GM18873 (cell line): ENCODE measurements at regions not wholly inside any gene's neighbourhood (a gene's known extent, or its start where the extent isn't known, plus 50 kb on each side); places are given as distances from the start of the nearest gene placed in this dataset.

ENCODE experiments used
- ATAC-seq: cut with Tn5 transposase; IDR thresholded peaks from one replicate; pipeline ENCODE4 v1.9.1; 2021; ENCODE audit warnings: mild to moderate bottlenecking, moderate library complexity, moderate number of reproducible peaks; ENCODE audit not compliant: unreplicated experiment, low FRiP score

- ATAC-seq = no peak
Measured at GRCh38 chr1:222247811-222248310, 300.0 kb downstream of the HHIPL2 start.

DNA sequence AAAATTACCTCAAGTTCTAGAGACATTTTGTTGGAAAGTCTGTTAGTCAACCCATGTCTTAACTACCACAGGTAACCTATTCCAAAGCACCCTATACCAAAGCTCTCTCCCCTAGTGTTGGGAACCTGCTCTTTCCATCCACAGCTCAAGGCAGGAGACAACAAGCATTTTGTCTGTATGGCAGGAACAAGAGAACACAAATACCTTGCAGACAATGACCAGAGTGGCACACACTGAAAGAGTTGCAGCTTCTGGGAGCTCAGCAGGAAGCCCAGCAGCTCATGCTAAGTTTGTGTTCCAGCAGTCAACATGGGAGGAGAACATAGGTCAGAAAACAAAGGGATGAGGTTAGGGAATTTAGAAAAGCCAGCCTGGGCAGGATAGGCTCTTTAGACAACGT is 300.8 kb downstream of the HHIPL2 start:
- ATAC-seq = no peak

- no peak for ATAC-seq
Measured at GRCh38 chr1:222243902-222244301, 304.0 kb downstream of the HHIPL2 start.

- no peak for ATAC-seq
Measured at GRCh38 chr1:222242492-222242891, 305.4 kb downstream of the HHIPL2 start.

- ATAC-seq = no peak
Measured at GRCh38 chr1:222241410-222241809, 306.5 kb downstream of the HHIPL2 start.

GRCh38 chr1:222240536-222241181 is 307.2 kb downstream of the HHIPL2 start:
- no peak for ATAC-seq

DNA sequence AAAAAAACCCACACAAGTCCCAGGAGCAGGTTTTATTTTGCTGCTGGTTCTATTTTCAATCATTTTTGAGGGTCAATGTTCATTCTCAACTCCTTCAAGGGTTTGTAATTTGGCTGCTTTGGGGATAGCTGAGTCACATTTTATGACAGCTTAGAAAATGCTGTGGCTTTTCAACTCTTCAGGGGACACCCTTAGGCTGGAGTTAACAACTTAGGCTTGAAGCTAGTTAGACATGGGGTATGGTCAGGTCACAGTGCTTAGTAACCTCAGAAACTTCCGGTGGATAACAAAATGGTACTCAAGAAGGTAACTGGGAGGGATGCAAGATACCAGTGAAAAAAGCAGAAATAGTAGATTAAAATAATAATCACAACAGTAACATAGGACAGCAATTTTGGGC is 308.8 kb downstream of the HHIPL2 start:
- ATAC-seq = no peak

DNA sequence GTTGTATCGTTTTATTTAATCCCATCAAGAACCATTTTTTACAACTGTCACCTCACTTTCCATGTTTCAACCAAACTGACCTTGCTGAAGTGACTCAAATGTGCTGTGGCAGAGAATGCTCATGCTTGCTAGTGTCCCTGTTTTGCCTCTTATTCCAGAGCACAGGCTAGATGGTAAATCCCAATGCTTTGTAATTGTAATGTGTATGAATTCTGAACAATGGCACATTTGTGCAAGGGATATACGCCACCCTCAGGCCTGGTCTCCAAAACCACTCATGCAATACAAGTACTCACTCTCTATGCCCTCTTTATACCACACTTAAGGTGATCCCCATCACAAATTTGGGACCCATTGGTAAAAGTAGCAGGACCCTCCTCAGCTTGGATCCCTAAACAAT is 313.6 kb downstream of the HHIPL2 start:
- ATAC-seq = no peak

DNA sequence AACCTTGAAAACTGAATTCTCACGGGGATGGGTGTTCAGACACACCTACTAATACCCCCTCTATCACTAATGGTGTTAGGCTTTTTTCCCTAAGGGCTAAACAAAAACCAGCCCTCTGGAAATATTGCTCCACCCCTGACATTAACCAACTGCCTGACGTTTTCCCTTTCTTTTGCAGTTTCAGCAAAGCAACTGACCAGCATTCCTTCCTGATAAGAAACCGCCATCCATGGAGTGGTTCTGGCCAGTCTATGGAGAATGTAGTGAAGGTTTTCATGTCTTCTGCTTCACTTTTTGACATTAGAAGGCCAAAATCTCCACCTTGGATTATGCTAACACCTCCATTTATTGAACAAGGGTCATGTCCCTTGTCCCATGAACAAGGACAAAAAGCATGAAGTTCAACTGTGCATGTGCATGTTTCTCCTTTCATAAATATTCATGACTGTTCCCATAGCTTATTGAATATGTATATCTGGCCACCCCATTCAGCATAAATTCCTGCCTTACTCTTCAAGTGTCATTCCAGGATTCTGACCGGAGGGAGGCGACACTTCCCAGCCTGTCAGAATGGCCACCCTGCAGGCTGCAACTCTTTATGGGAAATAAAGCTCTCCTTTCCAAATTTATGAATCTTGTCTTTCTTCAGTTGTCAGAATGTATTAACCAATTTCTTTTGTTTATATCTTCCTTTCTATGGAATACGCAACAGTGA is 314.3 kb downstream of the HHIPL2 start:
- ATAC-seq = no peak

- no peak for ATAC-seq
Measured at GRCh38 chr1:222232842-222233241, 315.1 kb downstream of the HHIPL2 start.

GRCh38 chr1:222229672-222230312 is 318.1 kb downstream of the HHIPL2 start:
- ATAC-seq = no peak

DNA sequence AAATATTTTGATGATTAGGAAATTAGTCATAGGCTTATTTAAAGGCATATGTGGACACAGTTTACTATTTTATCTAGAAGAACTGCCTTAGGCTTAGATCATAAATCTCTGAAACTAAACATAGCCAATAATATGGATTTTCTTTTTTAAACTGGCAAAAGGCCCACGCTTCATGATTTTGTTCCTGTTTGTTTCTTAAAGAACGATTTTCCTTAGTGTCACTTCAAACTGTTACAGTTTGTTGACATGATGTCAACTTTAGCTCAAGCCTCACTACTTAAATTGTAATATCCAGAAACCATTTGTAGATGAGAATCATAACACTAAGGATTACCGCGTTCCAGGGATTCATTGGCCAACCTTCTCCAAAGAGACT is 322.6 kb downstream of the HHIPL2 start:
- ATAC-seq = no peak

GRCh38 chr1:222224636-222225315 is 323.1 kb downstream of the HHIPL2 start:
- no peak for ATAC-seq

DNA sequence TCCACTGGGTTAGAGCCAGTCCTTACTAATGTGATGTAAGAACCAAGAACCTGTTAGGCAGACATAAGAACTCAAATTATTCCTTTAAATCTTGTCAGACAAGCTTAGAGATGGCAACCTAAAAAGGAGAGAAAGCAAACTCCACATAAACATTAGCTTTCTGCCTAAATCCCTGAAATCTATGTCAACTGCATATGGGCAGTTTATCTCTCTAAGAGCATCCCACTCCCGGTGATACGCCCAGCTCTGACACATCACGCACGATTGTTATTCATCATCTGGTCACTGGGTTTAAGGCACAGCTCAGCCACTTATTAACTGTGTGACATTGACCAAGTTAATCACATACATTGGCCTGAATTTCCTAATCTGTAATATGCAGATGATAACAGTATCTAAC is 323.7 kb downstream of the HHIPL2 start:
- no peak for ATAC-seq

GRCh38 chr1:222223010-222223409 is 324.9 kb downstream of the HHIPL2 start:
- no peak for ATAC-seq

DNA sequence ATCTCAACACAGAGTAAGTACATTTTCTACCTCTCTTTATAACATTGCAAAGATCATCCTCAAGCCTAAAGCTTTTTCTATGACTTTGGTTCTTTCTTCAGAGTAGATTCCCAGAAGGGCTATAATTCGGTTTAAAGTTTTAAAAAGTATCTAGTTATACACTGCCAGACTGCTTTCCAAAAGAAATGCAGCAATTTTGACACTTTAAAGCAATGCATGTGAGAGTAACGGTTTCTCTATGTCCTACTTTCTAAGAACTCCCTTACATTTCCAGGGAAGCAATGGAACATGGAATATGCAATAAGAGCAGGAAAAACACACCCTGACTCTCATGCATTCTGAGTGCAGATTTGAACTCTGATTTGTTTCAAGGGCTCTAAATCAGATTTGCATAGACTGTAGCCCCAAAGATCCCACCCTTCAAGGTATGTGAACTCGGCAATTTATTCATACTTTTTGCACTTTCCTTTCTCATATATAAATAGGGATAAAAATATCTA is 331.6 kb downstream of the HHIPL2 start:
- no peak for ATAC-seq

DNA sequence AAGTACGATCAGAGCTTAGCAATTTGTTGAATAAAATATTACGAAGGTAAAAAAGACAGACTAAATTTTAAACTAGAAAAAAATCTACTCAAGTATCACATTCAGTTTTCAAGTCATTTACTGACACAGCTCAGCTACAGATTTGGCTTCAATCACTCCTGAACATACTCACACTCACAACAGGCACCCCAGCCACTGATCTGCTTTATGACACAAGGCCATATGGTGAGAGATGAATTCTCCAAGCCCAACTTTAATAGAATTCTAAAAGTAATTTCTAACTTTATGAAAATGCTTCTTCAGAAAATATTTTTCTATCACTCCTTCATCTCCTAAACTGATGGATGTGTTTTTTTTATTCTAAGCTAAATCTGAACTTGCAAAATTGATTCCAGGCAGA is 337.1 kb downstream of the HHIPL2 start:
- ATAC-seq = no peak

DNA sequence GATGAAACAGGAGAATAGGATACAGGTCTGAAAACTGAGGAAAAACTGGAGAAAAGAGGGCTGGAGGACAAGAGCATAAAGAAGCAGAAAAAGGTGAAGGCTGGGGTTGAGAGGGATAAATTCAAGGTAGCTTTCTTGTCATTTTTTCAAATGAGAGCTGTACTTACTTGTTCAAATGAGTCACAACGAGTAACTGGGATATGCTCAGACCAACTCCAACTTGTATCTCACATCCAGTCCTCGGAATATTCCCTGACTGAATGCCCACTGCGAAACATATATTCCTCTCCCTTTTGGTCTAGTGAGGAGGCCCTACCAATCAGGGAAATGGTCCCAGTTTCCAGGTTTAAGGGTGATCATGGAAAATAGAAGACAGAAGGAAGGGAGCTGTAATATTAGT is 343.4 kb downstream of the HHIPL2 start:
- no peak for ATAC-seq

DNA sequence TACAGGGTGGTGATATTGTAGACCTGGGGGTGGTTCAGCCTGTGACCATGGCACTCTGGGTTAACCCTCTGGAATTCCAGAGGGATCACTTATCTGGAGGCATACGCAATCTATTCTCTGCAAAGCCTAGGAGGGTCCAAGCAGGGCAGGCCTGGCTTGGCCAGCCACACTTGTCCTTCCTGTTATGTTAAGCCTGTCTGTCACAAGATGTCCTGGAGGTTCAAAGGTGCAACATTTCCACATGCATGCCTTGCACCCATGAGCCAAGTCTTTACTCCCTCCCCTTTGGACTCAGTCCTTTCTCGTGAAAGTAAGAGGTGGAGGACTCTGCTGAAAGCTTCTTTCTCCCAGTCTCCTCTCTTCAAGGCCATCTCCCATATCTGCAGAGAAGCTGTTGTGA is 345.1 kb downstream of the HHIPL2 start:
- no peak for ATAC-seq

DNA sequence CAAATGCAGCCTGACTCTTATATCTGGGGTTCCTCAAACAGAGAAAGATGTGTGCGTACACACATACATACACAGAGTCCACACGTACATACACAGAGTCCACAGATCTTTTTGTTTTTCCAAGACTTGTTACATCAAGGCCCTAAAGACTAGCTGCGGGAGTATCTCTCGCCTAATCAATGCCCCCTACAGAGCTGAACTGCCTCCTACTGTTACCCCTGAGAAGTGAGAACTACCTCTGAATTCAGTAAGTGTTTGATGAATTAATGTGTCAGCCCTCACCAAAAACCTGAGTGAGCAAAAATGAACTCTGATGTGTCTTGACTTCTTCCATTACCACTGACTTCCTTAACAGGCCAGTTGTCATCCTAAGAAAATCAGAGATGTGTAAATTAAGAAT is 351.2 kb downstream of the HHIPL2 start:
- ATAC-seq = no peak

DNA sequence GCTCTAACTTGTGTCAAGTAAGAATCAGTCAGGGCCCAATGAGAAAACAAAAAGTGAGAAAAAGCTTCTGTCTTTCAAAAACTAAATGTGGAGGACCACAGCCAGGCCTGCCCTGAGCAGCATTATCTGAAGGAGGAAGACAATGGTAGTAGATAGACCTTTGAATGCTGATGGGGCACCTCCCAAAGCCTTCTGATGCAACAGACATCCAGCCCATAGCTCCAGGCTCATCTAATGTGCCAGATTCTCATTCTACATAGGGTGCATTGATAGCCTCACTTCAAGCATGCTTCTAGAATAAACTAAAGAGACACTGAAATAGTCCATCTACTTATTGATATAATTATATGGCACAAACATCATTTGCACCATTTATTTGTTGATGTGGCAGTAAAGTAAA is 351.6 kb downstream of the HHIPL2 start:
- ATAC-seq = no peak
